WERI-Rb-1 (cell line): ENCODE measurements at regions not wholly inside any gene's neighbourhood (a gene's known extent, or its start where the extent isn't known, plus 50 kb on each side); places are given as distances from the start of the nearest gene placed in this dataset.

Experiments
- DNase-seq: peaks from one replicate; pipeline ENCODE4 v3.0.0-alpha.2; 2020
- H3K27ac ChIP-seq: fragments of 250-450 bp; sonication (Bioruptor Pico); 2 replicates; pipeline ENCODE4 v1.5.1; 2020; ENCODE audit warnings: mild to moderate bottlenecking, moderate library complexity
- H3K27me3 ChIP-seq: fragments of 250-450 bp; sonication (Bioruptor Pico); 2 replicates; pipeline ENCODE4 v1.5.1; 2021; ENCODE audit warnings: mild to moderate bottlenecking, low read depth, moderate library complexity; ENCODE audit not compliant: insufficient read depth, severe bottlenecking
- H3K36me3 ChIP-seq: fragments of 250-450 bp; sonication (Bioruptor Pico); 2 replicates; pipeline ENCODE4 v1.5.1; 2020; ENCODE audit warnings: mild to moderate bottlenecking, moderate library complexity
- H3K4me3 ChIP-seq: 2 replicates; pipeline ENCODE4 v1.5.1; 2011; ENCODE audit warnings: low read depth, mild to moderate bottlenecking, control low read depth, low read length
- H3K9me3 ChIP-seq: fragments of 250-450 bp; sonication (Bioruptor Pico); 2 replicates; pipeline ENCODE4 v1.5.1; 2021; ENCODE audit warnings: mild to moderate bottlenecking, moderate library complexity; ENCODE audit not compliant: severe bottlenecking
- CTCF ChIP-seq: IDR thresholded peaks from 2 replicates; pipeline ENCODE4 v1.5.1; 2011; ENCODE audit warnings: low read depth, mild to moderate bottlenecking, control low read depth, inconsistent platforms, low read length

DNA sequence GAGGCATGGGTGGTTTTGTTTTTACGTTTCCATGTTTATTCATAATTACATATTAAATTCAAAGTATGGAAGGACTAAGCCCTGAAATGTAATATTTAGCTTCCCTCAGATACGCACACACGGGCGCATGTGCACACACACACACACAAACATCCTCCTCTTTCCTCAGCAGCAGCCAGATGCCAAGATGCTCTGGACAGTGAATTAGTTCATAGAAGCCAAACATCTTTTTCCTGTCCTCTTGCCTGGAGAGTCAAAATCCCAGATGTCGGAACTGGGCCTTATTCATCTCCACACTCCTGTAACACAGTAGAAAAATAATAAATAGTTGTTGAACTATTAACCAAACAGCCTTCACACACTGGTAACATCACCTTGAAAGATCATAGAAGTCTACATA is 273.1 kb downstream of the SP3 start:
- no peaks in the 10 kb centered on the region for H3K27me3 ChIP-seq
- H3K4me3 ChIP-seq = no peak overlapping the region
- no peak for DNase-seq
- H3K9me3 ChIP-seq = no peaks in the 10 kb centered on the region
- H3K27ac ChIP-seq = no peak overlapping the region
- no peaks in the 10 kb centered on the region for H3K36me3 ChIP-seq
- no peak for TF ChIP-seq CTCF

GRCh38 chr2:173693044-173693589 is 272.1 kb downstream of the SP3 start:
- DNase-seq = no peak
- H3K4me3 ChIP-seq = no peak overlapping the region
- H3K36me3 ChIP-seq = no peaks in the 10 kb centered on the region
- H3K27me3 ChIP-seq = no peaks in the 10 kb centered on the region
- H3K9me3 ChIP-seq = peaks cover under 1% of the 10 kb centered on the region
- H3K27ac ChIP-seq = no peak overlapping the region
- TF ChIP-seq CTCF = no peak

DNA sequence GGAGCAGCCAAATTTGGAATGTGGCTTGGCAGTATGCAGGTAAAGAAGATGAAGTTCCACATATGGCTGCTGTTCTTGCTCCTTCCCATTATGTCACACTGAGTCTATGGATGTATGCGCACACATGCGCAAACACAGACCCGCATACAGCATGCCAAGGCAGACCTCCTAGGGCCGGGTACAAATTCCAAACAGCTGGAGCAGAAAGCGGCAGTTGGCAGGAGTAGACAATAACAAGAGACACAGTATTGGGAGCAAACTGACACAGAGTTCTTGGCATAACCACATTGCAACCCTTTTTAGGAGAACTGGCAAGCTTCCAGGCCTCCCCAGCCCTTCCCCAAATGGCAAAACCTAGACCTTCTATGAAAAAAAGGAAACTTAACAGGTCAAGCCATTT is 268.9 kb downstream of the SP3 start:
- no peak for TF ChIP-seq CTCF
- Histone ChIP-seq H3K36me3 (no peaks in the 10 kb centered on the region), H3K9me3 (peaks cover 2% of the 10 kb centered on the region), H3K4me3 (no peak overlapping the region), H3K27me3 (no peaks in the 10 kb centered on the region), H3K27ac (no peak overlapping the region)
- no peak for DNase-seq

- Histone ChIP-seq H3K27me3 (no peaks in the 10 kb centered on the region), H3K4me3 (no peak overlapping the region), H3K27ac (no peak overlapping the region), H3K9me3 (peaks cover 2% of the 10 kb centered on the region), H3K36me3 (no peaks in the 10 kb centered on the region)
- TF ChIP-seq CTCF = no peak
- DNase-seq = no peak
These were observed 267.2 kb downstream of the SP3 start for GRCh38 chr2:173697929-173698328.

- Histone ChIP-seq H3K9me3 (no peaks in the 10 kb centered on the region), H3K27me3 (no peaks in the 10 kb centered on the region), H3K36me3 (no peaks in the 10 kb centered on the region), H3K4me3 (no peak overlapping the region), H3K27ac (no peak overlapping the region)
- no peak for DNase-seq
- TF ChIP-seq CTCF = no peak
These were observed 259.5 kb downstream of the SP3 start for GRCh38 chr2:173705656-173706055.

DNA sequence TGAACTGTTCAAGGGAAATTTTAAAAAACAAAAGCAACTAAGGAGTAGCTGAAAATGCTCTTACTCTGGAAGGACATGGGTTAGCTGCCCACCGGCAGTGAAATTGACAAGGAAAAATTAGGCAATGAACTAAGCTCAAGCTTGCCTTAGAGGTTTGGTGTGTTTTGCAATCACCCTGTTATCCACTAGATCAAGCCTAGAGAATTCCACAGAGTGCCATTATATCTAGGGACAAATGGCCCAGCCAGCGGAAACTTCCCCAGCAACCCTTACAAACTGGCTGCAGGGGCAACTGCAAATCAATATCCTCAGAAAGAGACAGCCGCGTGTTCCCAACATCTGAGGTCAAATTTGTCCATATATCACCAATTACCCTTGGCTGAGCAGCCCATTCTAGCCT is 258.2 kb downstream of the SP3 start:
- Histone ChIP-seq H3K27ac (no peak overlapping the region), H3K36me3 (no peaks in the 10 kb centered on the region), H3K4me3 (no peak overlapping the region), H3K9me3 (no peaks in the 10 kb centered on the region), H3K27me3 (no peaks in the 10 kb centered on the region)
- no peak for DNase-seq
- no peak for TF ChIP-seq CTCF
